HG02798 (cell line): ENCODE measurements at regions not wholly inside any gene's neighbourhood (a gene's known extent, or its start where the extent isn't known, plus 50 kb on each side); places are given as distances from the start of the nearest gene placed in this dataset.
A peak's percentile ranks its signal among the peaks of the same experiment; 100 is the strongest.
"Not testable (repeated sequence)": the region's sequence is repeated elsewhere in the genome, so short reads cannot be mapped to it uniquely, and the experiment has no call there.

ENCODE experiments used
- ATAC-seq: cut with Tn5 transposase; IDR thresholded peaks from one replicate; pipeline ENCODE4 v1.9.1; 2021; ENCODE audit warnings: mild to moderate bottlenecking; ENCODE audit not compliant: unreplicated experiment, poor library complexity

DNA sequence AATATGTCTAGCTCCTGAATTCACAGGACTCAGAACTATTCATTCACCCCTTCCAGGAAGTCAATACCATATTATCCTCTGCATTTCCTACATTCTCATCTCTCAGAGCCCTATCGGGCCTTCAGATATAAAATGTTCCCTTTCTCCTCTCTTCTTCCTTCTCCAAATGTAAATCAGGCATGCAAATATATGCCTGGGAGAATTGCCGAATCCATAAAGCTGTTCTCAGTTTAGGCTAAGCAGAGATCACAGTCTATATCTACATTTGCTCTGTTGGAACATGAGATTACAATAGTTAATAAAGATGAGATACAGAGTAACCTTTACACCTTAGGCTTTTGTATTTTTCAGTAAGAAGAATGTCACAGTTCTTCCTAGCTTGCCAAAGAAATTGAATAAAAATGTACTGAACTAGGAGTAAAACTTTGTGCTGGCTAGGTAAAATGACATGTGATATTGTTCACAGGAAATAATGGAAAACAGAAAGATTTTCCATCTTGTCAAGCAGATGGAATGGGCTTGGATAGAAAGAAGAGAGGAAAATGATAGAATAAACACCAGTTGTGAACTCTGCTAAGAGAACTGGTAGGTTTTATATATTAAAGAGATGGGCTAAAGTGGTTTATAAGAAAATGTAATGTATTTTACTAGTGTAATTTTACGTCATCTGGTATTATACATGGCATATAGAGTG lies 161.5 kb downstream of the NRIP1 start:
- no peak for ATAC-seq

DNA sequence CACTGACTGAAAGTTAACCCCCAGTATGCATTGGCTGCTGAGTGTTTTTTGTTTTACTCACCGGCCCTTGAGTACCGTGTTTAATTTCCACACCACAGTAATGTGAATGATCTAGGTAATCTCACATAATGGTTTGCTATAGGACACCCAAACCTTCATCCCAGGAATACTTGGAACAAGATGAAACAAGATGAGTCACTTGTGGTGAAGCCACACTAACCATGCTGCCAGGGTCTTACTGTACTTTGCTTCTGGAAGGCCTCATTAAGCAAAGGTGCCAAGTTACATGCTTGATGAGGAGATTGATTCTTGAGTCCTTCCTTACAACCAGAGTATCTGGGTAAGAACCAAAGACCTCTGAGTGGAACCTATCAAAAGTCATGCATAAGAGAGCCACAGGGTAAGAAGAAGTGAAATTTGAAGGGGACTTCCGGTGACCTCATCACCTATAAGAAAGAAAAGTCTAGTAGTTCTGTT lies 163.3 kb downstream of the NRIP1 start:
- ATAC-seq: no peak

GRCh38 chr21:14900611-14901010 lies 164.2 kb downstream of the NRIP1 start:
- ATAC-seq: no peak

DNA sequence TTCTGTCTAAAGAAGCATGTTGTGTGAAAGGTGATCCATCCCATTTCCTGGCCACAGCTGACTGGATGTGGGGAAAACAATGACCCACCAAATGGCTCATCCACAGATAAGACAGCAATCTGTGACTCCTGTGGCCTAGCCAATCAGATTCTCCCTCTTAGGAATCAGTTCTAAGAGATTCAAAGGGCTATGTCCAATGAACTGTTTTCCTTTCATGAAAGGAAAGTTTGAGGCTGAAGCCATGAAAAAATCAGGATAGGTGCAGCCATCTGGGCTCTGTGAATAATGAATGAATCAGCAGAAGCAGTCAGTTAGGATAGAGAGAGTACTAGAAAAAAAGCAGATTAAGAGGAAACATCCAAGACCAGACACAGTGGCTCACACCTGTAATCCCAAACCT lies 164.7 kb downstream of the NRIP1 start:
- ATAC-seq: no peak

- ATAC-seq: no peak
Observed at GRCh38 chr21:14895792-14896191, 169.0 kb downstream of the NRIP1 start.

DNA sequence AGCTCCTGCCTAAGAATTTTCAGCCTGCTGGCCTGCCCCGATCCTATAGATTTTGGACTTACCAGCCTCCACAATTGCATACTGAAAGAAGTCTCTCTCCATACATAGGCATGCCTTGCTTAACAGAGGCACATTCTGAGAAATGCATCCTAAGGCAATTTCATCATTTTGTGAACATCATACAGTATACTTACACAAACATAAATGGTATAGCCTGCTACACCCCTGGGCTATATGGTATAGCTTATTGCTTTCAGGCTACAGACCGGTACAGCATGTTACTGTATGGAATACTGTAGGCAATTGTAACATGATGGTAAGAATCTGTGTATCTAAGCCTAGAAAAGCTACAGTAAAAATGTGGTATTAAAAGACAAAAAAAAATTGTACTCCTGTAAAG lies 174.7 kb downstream of the NRIP1 start:
- ATAC-seq: no peak

DNA sequence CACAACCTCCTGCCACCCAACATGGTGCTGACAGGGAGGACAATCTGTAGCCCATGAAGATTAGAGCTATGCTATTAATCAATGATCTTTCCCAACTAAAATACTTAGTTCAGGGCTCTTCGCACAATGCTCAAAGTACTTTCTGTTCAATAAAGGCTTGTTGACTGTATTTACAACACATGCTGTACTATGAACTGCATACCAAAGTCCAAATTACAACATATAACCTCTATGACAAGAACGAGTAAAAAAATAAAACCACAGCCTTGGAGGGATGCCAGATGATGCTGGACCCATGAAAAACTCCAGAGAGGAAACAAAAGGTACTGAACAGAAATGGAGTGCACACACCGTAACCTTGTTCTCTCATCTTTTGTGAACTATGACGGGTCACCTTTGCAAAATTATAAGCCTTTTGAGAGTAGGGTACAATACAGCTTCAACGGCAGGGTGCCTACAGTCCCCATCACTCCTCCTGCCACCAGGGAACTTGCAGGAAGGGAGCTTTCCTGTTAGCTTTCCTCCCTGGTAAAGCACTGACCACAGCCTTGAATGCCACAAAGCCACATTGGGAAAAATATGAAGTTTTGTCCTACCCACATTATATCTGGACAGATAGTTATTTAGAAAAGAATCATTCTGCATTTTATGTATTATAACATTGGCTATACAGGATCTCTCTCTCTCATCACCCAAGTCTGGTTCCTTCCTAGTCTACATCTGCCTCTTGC lies 175.6 kb downstream of the NRIP1 start:
- ATAC-seq: no peak

GRCh38 chr21:14888202-14888601 lies 176.6 kb downstream of the NRIP1 start:
- no peak for ATAC-seq

GRCh38 chr21:14886001-14886400 lies 178.8 kb downstream of the NRIP1 start:
- ATAC-seq: no peak

- no peak for ATAC-seq
Observed at GRCh38 chr21:14883351-14883750, 181.4 kb downstream of the NRIP1 start.

- not testable (repeated sequence) for ATAC-seq
Observed at GRCh38 chr21:14882545-14882944, 182.3 kb downstream of the NRIP1 start.

GRCh38 chr21:14881863-14882499 lies 182.8 kb downstream of the NRIP1 start:
- no peak for ATAC-seq

- ATAC-seq: no peak
Observed at GRCh38 chr21:14880922-14881321, 183.9 kb downstream of the NRIP1 start.

GRCh38 chr21:14879458-14879857 lies 185.3 kb downstream of the NRIP1 start:
- no peak for ATAC-seq

- ATAC-seq: no peak
Observed at GRCh38 chr21:14878971-14879370, 185.8 kb downstream of the NRIP1 start.

DNA sequence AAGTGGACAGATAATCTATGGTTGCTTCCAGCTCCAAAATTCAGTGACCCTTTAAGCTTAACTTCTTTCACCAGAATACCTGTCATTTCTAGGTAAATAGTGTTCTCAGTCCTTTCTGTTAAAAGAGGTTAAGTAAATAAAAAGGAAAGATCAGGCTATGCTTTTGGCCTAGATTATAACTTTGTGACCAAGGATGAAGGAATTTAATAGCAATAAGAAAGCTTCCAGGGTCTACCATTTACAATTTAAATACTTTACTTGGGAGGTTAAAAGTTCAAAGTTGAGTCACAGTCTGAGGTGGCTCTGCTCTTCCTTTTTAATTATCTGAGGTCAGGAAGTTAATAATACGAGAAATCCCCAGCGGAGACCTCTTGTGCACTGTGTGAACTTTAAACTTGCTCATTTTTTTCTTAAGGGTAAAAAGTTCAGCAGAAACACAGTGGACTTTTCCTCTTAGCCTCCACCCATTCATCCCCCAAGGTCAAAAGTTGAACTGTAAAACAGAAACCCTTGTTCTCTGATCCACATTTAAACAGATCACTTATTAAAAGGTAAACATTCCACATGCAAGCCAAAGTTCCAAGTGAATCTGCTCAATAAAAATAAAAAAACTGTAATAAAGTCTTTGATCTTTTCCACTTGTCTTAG lies 187.1 kb downstream of the NRIP1 start:
- peak; percentile 44 for ATAC-seq

- ATAC-seq: no peak
Observed at GRCh38 chr21:14876524-14876840, 188.3 kb downstream of the NRIP1 start.

DNA sequence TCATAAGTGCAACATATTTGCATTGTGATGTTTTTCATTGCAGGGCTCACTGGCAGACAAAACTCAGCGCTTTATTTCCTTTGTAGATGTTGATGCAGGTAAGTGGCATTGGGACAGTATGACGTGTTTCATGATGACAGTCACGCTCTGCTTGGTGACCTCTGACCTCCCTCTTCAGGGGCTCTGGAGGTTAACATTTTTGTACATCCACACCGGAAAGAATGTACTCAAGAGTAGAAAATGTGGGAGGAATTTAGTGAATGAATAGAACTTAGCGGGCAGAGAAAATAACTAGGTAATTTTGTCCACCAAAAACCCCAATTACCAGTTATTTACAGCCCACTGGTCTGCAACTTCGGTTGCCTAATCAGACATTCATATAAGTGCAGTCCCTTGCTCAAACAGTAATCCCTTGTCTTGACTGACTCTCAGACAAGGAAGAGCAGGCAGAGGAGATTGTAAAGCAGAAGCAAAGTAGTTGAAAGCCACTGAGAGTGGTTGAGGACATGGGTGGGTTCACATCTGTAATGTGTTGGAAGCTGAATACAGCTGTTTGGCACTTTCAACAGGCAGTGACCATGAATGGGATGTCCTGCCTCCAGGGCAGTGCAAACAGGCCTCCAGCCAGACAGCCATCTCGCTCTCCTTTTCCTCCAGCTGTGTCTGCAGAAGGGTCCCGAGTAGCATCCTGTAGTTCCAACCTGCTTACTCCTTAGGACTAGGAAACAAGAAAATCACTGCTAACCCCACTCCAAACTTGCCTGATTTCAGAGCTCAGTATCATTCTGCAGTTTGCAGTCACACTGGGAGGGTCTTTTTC lies 188.9 kb downstream of the NRIP1 start:
- ATAC-seq: peak; percentile 69

DNA sequence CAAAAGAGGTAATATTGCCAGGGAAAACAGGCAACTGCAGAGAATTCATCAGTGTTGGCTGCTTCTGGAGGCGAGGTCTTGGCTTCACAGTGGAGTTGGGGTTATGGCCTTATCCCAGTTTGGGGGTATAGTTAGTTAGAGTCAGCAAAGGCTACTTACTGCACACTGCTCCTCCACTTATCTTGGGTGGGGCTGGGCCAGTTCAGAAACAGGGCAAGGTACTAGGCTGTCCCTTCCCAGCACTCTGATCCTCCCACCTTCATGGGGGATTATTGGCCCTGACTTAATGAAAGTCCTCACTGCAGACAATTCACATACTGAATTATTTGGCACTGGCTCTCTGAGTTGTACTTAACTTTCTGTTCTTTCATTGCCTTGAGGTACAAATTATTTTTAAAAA lies 189.6 kb downstream of the NRIP1 start:
- ATAC-seq: no peak

GRCh38 chr21:14874379-14874778 lies 190.4 kb downstream of the NRIP1 start:
- ATAC-seq: no peak
